ENCODE measurements at regions not wholly inside any gene's neighbourhood (a gene's known extent, or its start where the extent isn't known, plus 50 kb on each side); places are given as distances from the start of the nearest gene placed in this dataset.

GRCh38 chr22:48887394-48888332 lies 940.0 kb downstream of the BRD1 start:
- TF ChIP-seq, protein P1, sequence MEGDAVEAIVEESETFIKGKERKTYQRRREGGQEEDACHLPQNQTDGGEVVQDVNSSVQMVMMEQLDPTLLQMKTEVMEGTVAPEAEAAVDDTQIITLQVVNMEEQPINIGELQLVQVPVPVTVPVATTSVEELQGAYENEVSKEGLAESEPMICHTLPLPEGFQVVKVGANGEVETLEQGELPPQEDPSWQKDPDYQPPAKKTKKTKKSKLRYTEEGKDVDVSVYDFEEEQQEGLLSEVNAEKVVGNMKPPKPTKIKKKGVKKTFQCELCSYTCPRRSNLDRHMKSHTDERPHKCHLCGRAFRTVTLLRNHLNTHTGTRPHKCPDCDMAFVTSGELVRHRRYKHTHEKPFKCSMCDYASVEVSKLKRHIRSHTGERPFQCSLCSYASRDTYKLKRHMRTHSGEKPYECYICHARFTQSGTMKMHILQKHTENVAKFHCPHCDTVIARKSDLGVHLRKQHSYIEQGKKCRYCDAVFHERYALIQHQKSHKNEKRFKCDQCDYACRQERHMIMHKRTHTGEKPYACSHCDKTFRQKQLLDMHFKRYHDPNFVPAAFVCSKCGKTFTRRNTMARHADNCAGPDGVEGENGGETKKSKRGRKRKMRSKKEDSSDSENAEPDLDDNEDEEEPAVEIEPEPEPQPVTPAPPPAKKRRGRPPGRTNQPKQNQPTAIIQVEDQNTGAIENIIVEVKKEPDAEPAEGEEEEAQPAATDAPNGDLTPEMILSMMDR (IDR thresholded peaks at IDR 0.05) = no peak
- no peak for TF ChIP-seq POLR2AphosphoS5 (IDR thresholded peaks at IDR 0.05; ENCODE audit: low read depth, low read length)
- TF ChIP-seq TCF7L2 (IDR thresholded peaks at IDR 0.05; ENCODE audit: low read depth, low read length) = no peak

All from Panc1 (cell line).